ENCODE measurements at regions not wholly inside any gene's neighbourhood (a gene's known extent, or its start where the extent isn't known, plus 50 kb on each side); places are given as distances from the start of the nearest gene placed in this dataset.

DNA sequence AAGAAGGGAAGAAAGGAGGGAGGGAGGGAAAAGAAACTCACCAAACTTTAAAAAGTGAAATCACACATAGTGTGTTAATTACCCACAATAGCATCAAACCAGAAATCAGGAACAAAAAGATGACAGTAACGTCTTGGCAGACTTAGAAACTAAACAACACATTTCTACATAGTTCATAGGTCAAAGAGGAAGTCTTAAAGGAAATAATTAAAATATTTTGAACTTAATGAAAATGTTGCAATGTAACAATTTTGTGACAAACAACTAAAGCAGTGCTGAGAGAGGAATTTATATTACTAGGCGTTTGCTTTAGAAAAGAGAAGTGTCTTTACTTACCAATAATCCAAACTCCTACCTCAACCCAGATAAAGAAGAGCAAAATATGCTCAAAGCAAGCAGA, 505.0 kb upstream of the ID2 start:
- TF ChIP-seq CTCF (conservative IDR thresholded peaks at IDR 0.05; ENCODE audit: low read depth, low read length) (no peak), EZH2 (IDR thresholded peaks at IDR 0.05; ENCODE audit: borderline replicate concordance, low read depth, low read length, poor library complexity, severe bottlenecking) (no peak)
